ENCODE measurements at regions not wholly inside any gene's neighbourhood (a gene's known extent, or its start where the extent isn't known, plus 50 kb on each side); places are given as distances from the start of the nearest gene placed in this dataset.

DNA sequence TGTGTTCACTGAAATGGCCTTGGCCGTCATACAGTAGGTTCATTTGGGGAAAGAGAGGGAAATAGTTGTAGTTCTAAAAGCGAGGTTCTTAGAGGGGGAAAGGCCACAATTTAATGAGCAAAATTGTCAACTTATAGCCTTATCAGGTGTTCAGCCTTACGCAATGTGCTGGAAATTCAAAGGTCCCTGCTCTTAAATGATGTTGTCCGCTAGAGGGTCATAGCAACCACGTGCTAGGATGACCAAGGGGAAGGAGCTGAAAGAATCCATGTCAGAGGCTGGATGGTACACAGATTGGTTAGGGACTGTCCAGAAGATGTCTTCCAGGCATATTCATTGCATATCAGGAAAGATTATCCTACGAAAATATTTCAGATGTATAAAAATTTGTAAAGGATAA lies 282.3 kb upstream of the MEX3C start:
- no peak overlapping the region for H2AFZ ChIP-seq (ENCODE audit: low read length)
- H3K9ac ChIP-seq (ENCODE audit: low read length) = no peak overlapping the region
- no peaks in the 10 kb centered on the region for H3K4me1 ChIP-seq (ENCODE audit: low read length)
- no peak for DNase-seq
- H3K36me3 ChIP-seq (replicated peaks; ENCODE audit: insufficient read depth, low read length) = no peaks in the 10 kb centered on the region
- H3K79me2 ChIP-seq (ENCODE audit: low read length) = no peaks in the 10 kb centered on the region
- H3K27ac ChIP-seq (ENCODE audit: low read length) = no peak overlapping the region
- H3K27me3 ChIP-seq (replicated peaks; ENCODE audit: insufficient read depth, low read length) = no peaks in the 10 kb centered on the region
- H4K20me1 ChIP-seq (ENCODE audit: insufficient read depth, low read length) = no peaks in the 10 kb centered on the region
- TF ChIP-seq EZH2 (optimal IDR thresholded peaks at IDR 0.05; ENCODE audit: low read depth, low read length) = no peak
- TF ChIP-seq EZH2phosphoT487 (IDR thresholded peaks at IDR 0.05; ENCODE audit: low read length) = no peak
- TF ChIP-seq, protein P1, sequence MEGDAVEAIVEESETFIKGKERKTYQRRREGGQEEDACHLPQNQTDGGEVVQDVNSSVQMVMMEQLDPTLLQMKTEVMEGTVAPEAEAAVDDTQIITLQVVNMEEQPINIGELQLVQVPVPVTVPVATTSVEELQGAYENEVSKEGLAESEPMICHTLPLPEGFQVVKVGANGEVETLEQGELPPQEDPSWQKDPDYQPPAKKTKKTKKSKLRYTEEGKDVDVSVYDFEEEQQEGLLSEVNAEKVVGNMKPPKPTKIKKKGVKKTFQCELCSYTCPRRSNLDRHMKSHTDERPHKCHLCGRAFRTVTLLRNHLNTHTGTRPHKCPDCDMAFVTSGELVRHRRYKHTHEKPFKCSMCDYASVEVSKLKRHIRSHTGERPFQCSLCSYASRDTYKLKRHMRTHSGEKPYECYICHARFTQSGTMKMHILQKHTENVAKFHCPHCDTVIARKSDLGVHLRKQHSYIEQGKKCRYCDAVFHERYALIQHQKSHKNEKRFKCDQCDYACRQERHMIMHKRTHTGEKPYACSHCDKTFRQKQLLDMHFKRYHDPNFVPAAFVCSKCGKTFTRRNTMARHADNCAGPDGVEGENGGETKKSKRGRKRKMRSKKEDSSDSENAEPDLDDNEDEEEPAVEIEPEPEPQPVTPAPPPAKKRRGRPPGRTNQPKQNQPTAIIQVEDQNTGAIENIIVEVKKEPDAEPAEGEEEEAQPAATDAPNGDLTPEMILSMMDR (IDR thresholded peaks at IDR 0.05; ENCODE audit: low read length) = no peak
- H3K4me3 ChIP-seq (ENCODE audit: low read length) = no peak overlapping the region
- no peaks in the 10 kb centered on the region for H3F3A ChIP-seq (ENCODE audit: insufficient read depth, low read length)
- no peaks in the 10 kb centered on the region for H3K9me3 ChIP-seq (replicated peaks; ENCODE audit: insufficient read depth, low read length)
- H3K9me2 ChIP-seq (replicated peaks; ENCODE audit: insufficient read depth, low read length) = no peaks in the 10 kb centered on the region
- H3K4me2 ChIP-seq (ENCODE audit: low read depth, low read length) = no peak overlapping the region

DNA sequence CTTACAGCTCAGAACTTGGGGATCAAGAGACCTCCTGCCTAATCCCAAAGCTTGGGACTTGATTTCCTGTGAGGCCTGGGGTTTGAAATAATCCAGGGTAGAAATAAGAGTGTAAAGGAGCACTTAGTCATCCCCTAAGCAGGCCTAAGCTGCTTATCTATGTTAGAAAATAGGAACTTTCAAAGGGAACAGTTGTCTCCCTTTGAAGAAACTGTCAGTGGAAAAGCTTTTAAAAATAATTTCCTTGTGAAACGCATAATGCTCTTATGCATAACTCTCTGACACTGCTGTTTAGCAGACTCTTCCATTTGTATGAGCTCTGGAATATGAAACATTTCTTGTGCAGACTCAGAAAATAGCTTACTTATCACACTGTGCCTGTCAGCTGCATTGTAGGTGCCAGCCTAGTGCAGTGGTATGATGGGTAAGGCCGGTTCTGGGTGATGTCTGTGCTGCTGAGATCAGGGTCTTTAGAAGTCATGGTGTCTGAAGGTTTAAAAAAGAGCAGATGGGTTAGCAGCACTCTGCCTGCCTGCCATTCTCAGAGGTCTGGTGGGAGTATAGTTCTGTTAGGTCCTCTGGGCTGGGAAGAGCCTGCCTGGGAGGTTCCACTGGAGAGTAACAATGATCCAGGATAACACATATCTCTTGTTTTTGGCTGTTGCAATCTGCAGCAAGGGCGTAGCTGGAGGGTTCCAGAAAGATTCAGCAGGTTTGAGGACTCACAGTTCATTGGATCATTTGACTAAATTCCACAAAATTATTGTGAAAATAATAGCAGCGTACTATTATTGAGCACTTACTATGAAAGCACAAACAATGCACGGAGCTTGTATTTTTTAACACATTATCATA lies 283.2 kb upstream of the MEX3C start:
- no peak overlapping the region for H3K9ac ChIP-seq (ENCODE audit: low read length)
- H3K36me3 ChIP-seq (replicated peaks; ENCODE audit: insufficient read depth, low read length) = no peaks in the 10 kb centered on the region
- H3K27ac ChIP-seq (ENCODE audit: low read length) = no peak overlapping the region
- H3K4me1 ChIP-seq (ENCODE audit: low read length) = no peaks in the 10 kb centered on the region
- no peak overlapping the region for H2AFZ ChIP-seq (ENCODE audit: low read length)
- DNase-seq = no peak
- H3K9me2 ChIP-seq (replicated peaks; ENCODE audit: insufficient read depth, low read length) = no peaks in the 10 kb centered on the region
- no peaks in the 10 kb centered on the region for H3F3A ChIP-seq (ENCODE audit: insufficient read depth, low read length)
- no peaks in the 10 kb centered on the region for H3K9me3 ChIP-seq (replicated peaks; ENCODE audit: insufficient read depth, low read length)
- H3K4me2 ChIP-seq (ENCODE audit: low read depth, low read length) = no peak overlapping the region
- no peaks in the 10 kb centered on the region for H3K79me2 ChIP-seq (ENCODE audit: low read length)
- no peaks in the 10 kb centered on the region for H3K27me3 ChIP-seq (replicated peaks; ENCODE audit: insufficient read depth, low read length)
- TF ChIP-seq EZH2 (optimal IDR thresholded peaks at IDR 0.05; ENCODE audit: low read depth, low read length) = no peak
- TF ChIP-seq, protein P1 (IDR thresholded peaks at IDR 0.05; ENCODE audit: low read length) = no peak
- TF ChIP-seq EZH2phosphoT487 (IDR thresholded peaks at IDR 0.05; ENCODE audit: low read length) = no peak
- H3K4me3 ChIP-seq (ENCODE audit: low read length) = no peak overlapping the region
- no peaks in the 10 kb centered on the region for H4K20me1 ChIP-seq (ENCODE audit: insufficient read depth, low read length)

DNA sequence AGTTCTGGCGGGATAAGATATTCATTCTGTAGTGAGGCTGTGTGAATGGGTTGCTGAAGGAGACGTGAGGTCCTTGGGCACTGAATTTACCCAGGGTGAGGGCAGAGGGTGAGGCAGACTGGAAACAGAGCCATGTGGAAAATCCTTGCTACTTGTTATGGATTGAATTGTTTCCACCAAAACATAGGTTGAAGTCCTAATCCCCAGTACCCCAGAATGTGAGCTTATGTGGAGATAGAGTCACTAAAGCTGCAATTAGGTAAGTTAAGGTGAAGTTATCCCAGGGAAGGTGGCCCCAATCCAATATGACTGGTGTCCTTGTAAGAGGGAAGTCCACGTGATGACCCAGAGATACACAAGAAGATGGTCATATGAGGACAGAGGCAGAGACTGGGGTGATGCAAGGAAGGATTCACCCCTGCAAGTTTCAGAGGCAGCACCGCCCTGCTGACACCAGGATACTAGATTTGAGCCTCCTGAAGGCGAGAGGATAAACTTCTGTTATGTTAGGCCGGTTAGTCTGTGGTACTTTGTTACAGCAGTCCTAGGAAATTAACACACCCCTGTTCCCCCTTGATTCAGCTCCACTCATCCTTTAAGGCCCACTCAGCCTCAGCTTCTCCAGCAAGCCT lies 289.4 kb upstream of the MEX3C start:
- TF ChIP-seq EZH2 (optimal IDR thresholded peaks at IDR 0.05; ENCODE audit: low read depth, low read length) (no peak), EZH2phosphoT487 (IDR thresholded peaks at IDR 0.05; ENCODE audit: low read length) (no peak)
- TF ChIP-seq, protein P1 (IDR thresholded peaks at IDR 0.05; ENCODE audit: low read length) = no peak
- Histone ChIP-seq H3K27ac (ENCODE audit: low read length) (no peak overlapping the region), H2AFZ (ENCODE audit: low read length) (no peak overlapping the region), H3K36me3 (replicated peaks; ENCODE audit: insufficient read depth, low read length) (no peaks in the 10 kb centered on the region), H3K27me3 (replicated peaks; ENCODE audit: insufficient read depth, low read length) (no peaks in the 10 kb centered on the region), H4K20me1 (ENCODE audit: insufficient read depth, low read length) (no peaks in the 10 kb centered on the region), H3K4me1 (ENCODE audit: low read length) (peaks cover 34% of the 10 kb centered on the region), H3K79me2 (ENCODE audit: low read length) (no peaks in the 10 kb centered on the region), H3F3A (ENCODE audit: insufficient read depth, low read length) (peaks cover 19% of the 10 kb centered on the region), H3K9me3 (replicated peaks; ENCODE audit: insufficient read depth, low read length) (no peaks in the 10 kb centered on the region), H3K4me3 (ENCODE audit: low read length) (no peak overlapping the region), H3K4me2 (ENCODE audit: low read depth, low read length) (no peak overlapping the region), H3K9me2 (replicated peaks; ENCODE audit: insufficient read depth, low read length) (no peaks in the 10 kb centered on the region), H3K9ac (ENCODE audit: low read length) (no peak overlapping the region)
- DNase-seq = no peak
